Suprapubic skin (tissue), 3 donors: ENCODE measurements at regions not wholly inside any gene's neighbourhood (a gene's known extent, or its start where the extent isn't known, plus 50 kb on each side); places are given as distances from the start of the nearest gene placed in this dataset.

Experiments
- CTCF ChIP-seq, 2 donors: fragments of 200-600 bp in 1 of 2; fragments of 450-650 bp in 1 of 2; sonication (generic) in 1 of 2; IDR thresholded peaks; one replicate each; pipeline ENCODE4 v1.5.1; 2016 to 2019; ENCODE audit warnings: antibody characterized with exemption in 2 of 2, mild to moderate bottlenecking in 1 of 2, moderate library complexity in 1 of 2
- EP300 ChIP-seq: sonication (generic); formaldehyde crosslinking; IDR thresholded peaks from one replicate; pipeline ENCODE4 v1.6.1; 2017; ENCODE audit warnings: antibody characterized with exemption
- POLR2A ChIP-seq, 2 donors: fragments of 450-650 bp; IDR thresholded peaks; one replicate each; pipeline ENCODE4 v1.6.1; 2017; ENCODE audit warnings: antibody characterized with exemption in 2 of 2, mild to moderate bottlenecking in 2 of 2, moderate library complexity in 2 of 2

GRCh38 chr2:7963787-7964186, 718.1 kb upstream of the ID2 start:
- TF ChIP-seq EP300 (no peak), POLR2A (IDR thresholded peaks at IDR 0.05) (no peak), CTCF (IDR thresholded peaks at IDR 0.05) (no peak)
